HG02938 (cell line): ENCODE measurements at regions not wholly inside any gene's neighbourhood (a gene's known extent, or its start where the extent isn't known, plus 50 kb on each side); places are given as distances from the start of the nearest gene placed in this dataset.
A peak's percentile ranks its signal among the peaks of the same experiment; 100 is the strongest.

Experiments
- ATAC-seq: cut with Tn5 transposase; IDR thresholded peaks from one replicate; pipeline ENCODE4 v1.9.1; 2021; ENCODE audit warnings: mild to moderate bottlenecking, moderate library complexity; ENCODE audit not compliant: unreplicated experiment

GRCh38 chr2:217722883-217723472 lies 279.8 kb downstream of the TNS1 start:
- no peak for ATAC-seq

- no peak for ATAC-seq
Measured at GRCh38 chr2:217717646-217718045, 285.1 kb downstream of the TNS1 start.

- ATAC-seq = no peak
Measured at GRCh38 chr2:217715484-217715883, 287.3 kb downstream of the TNS1 start.

GRCh38 chr2:217714287-217714751 lies 288.5 kb downstream of the TNS1 start:
- no peak for ATAC-seq

- peak; percentile 62 for ATAC-seq
Measured at GRCh38 chr2:217713395-217714286, 289.2 kb downstream of the TNS1 start.

- no peak for ATAC-seq
Measured at GRCh38 chr2:217712431-217712830, 290.4 kb downstream of the TNS1 start.

- no peak for ATAC-seq
Measured at GRCh38 chr2:217711188-217711587, 291.6 kb downstream of the TNS1 start.

- no peak for ATAC-seq
Measured at GRCh38 chr2:217710211-217710765, 292.5 kb downstream of the TNS1 start.

- ATAC-seq = no peak
Measured at GRCh38 chr2:217709478-217710210, 293.2 kb downstream of the TNS1 start.

GRCh38 chr2:217707131-217707611 lies 295.6 kb downstream of the TNS1 start:
- no peak for ATAC-seq

GRCh38 chr2:217706513-217706912 lies 296.3 kb downstream of the TNS1 start:
- ATAC-seq = no peak

GRCh38 chr2:217706095-217706494 lies 296.7 kb downstream of the TNS1 start:
- ATAC-seq = no peak

- ATAC-seq = no peak
Measured at GRCh38 chr2:217705461-217705860, 297.3 kb downstream of the TNS1 start.

GRCh38 chr2:217703999-217704398 lies 298.8 kb downstream of the TNS1 start:
- ATAC-seq = no peak

GRCh38 chr2:217703102-217703501 lies 299.7 kb downstream of the TNS1 start:
- no peak for ATAC-seq

- no peak for ATAC-seq
Measured at GRCh38 chr2:217701622-217702021, 301.2 kb downstream of the TNS1 start.

- ATAC-seq = no peak
Measured at GRCh38 chr2:217698691-217699090, 304.1 kb downstream of the TNS1 start.

- no peak for ATAC-seq
Measured at GRCh38 chr2:217695033-217695520, 307.7 kb downstream of the TNS1 start.

GRCh38 chr2:217694291-217694690 lies 308.5 kb downstream of the TNS1 start:
- ATAC-seq = no peak

- no peak for ATAC-seq
Measured at GRCh38 chr2:217693363-217693762, 309.4 kb downstream of the TNS1 start.
